GM19463 (cell line): ENCODE measurements at regions not wholly inside any gene's neighbourhood (a gene's known extent, or its start where the extent isn't known, plus 50 kb on each side); places are given as distances from the start of the nearest gene placed in this dataset.
A peak's percentile ranks its signal among the peaks of the same experiment; 100 is the strongest.
"Not testable (repeated sequence)": the region's sequence is repeated elsewhere in the genome, so short reads cannot be mapped to it uniquely, and the experiment has no call there.

Source experiments
- ATAC-seq: cut with Tn5 transposase; IDR thresholded peaks from one replicate; pipeline ENCODE4 v1.9.1; 2021; ENCODE audit warnings: mild to moderate bottlenecking, moderate library complexity; ENCODE audit not compliant: unreplicated experiment

DNA sequence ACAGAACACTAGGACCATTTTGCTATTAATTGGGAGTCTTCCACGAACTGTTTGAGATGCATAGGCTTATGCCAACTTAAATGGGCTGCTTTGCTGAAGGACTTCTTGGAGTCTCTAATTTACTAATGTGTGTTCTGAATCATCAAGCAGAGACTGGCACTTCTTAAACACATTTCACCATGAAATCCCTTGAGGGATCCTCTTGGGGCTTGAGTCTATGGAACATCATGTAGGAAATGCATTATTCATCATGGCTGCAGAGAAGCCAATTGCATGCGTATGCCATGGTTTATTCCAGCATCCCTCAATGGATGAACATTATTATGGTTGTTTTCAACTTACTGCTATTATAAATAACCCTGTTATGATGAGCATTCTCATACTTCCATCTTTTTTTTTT lies 73.4 kb downstream of the FGD2 start:
- ATAC-seq = no peak

GRCh38 chr6:37081042-37081607 lies 75.7 kb downstream of the FGD2 start:
- ATAC-seq = no peak

GRCh38 chr6:37082390-37083130 lies 77.1 kb downstream of the FGD2 start:
- no peak for ATAC-seq

DNA sequence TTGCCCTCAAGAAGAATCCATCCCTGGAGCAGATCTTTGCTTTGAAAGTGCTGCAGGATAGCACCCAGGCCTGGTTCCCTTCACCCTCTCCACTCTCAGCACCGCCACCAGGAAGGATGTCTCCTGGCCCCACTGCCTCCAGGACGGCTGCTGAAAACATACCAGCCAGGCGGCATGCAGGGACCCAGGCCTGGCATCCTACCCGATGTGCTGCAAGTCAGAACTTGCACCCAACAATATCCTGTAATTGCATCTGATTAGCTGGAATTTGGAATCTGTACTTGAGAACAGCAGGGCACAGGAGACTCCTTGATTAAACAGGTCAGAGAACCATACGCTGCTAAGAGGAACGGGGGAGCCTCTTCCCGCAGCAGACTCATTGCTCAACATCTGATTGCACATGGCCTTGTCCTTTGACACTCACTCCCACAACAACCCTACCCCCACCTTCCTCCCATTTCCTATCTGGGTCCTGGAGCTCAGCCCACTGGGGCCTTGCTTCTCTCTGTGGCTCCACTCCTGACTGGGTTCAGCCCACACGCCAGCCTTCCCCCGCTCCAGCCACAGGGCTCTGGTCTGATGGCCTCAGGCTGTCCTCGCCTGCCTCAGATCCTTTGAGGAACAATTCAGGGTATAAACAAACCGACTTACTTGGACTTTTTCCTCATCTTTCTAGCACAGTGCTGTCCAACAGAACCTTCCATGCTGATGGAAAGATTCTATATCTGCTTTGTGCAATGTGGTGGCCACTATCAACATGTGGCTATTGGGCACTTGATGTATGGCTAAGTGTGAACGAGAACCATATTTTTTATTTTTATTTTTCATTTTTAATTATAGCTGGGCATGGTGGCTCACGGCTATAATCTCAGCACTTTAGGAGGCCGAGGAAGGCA lies 78.0 kb downstream of the FGD2 start:
- no peak for ATAC-seq

GRCh38 chr6:37084665-37085064 lies 79.2 kb downstream of the FGD2 start:
- not testable (repeated sequence) for ATAC-seq

DNA sequence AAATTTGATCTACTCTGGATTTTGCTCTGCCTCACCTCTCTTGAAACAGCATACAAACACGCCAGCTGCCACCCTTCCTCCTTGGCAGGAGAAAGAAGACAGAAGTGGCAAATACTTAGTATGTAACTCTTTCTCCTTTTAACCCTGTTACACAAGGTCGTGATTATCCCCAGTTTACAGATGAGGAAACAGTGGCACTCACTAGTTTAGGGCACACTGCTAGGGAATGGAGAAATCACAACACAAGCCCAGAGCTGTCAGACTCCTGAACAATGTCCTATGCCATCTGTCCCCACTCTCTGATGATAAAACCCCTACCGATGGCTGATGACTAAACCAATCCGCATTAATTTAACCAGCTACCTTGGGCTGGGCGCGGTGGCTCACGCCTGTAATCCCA lies 79.7 kb downstream of the FGD2 start:
- ATAC-seq = no peak

- ATAC-seq = no peak
Measured at GRCh38 chr6:37088897-37089296, 81.1 kb upstream of the PIM1 start.

DNA sequence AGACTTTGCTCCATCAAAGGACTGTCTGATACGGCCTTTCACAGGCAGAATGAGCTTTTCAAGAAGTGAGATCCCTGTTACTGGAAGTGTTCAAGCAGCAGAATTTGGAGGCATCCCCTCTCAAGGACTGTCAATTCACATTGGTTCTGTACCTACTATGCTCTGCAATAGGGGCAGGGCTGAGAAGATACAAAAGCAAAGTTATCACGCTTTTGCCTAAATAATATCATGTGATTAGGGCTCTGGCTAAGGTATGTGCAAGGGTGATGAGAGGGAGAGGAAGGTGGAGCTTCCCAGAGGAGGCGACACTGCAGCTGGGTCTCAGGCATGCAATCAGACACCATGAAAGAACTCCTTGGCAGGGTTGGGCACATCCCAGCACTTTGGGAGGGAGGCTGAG lies 80.2 kb upstream of the PIM1 start:
- ATAC-seq = no peak

- ATAC-seq = not testable (repeated sequence)
Measured at GRCh38 chr6:37091104-37091503, 78.8 kb upstream of the PIM1 start.

GRCh38 chr6:37091586-37091985 lies 78.4 kb upstream of the PIM1 start:
- not testable (repeated sequence) for ATAC-seq

DNA sequence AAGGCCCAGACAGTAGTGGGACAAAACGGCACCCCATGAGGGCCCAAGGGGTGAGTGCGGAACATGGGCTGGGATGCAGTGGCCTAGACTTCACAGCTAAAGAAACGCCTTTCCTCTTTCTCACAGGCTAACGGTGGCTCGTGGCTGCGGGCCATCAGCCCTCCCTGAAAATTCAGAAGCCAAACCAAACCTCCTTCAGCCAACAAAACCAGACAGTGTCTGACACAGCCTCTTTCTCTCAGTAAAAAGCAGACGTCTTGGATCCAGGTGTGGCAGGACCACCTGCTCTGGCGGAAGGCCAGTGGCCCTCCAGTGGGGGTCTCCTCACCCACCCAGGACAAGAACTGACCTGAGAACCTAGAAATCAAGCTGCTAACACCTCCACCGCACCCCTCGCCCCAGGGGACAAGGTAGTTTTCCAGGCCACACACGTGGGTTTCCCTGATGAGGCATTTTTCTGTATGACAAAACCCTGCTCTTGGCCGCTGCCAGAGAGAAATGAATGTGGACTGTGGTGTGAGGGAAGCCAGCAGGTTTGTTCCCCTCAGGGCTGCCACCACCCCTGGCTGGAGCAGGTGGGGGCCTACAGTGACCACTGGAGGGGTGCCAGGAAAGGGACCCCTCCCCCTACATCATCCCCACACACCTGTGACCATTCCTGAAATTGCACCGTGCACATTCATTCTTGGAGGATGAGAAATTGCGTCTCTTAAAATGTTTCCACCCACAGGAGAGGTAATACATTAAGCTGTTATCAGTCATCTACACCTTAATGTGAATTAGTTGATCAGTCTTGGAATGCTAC lies 76.8 kb upstream of the PIM1 start:
- ATAC-seq = no peak

- ATAC-seq = no peak
Measured at GRCh38 chr6:37093728-37094069, 76.3 kb upstream of the PIM1 start.

- no peak for ATAC-seq
Measured at GRCh38 chr6:37095997-37096396, 74.0 kb upstream of the PIM1 start.

DNA sequence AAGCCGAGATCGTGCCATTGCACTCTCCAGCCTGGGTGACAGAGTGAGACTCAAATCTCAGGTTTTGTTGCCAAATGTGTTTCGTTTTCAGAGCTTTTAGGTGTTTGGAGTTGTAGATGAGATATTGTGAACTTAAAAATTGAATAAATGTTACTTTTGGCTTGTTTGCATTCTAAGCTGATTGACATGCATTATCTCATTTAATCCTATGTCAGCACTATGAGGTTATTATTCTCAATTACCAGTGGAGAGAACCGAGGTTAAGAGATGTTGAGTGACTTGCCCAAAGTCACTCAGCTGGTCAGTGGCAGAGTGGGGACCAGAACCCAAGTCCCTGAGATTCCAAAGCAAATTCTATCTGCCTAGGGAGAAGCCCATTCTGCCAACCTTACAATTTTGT lies 72.6 kb upstream of the PIM1 start:
- no peak for ATAC-seq

DNA sequence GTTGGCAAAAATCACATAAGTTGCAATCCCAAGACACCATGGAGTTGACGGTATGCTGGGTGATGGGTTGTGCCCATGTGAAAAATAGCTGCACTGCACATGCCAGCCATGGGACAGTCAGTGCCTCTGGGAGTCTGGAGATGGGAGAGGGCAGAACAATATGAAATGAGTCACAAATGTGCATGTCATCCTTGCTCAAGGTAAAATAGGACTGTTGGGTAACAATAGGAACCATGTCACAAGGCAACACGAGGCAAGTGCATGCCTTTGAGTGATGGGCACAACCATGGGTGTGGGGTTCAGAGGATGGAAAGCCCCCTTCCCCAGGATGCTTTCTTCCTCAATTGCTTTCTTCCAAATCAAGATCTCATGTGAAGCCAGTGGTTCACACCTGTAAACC lies 70.5 kb upstream of the PIM1 start:
- ATAC-seq = no peak

GRCh38 chr6:37100745-37101144 lies 69.2 kb upstream of the PIM1 start:
- no peak for ATAC-seq

- no peak for ATAC-seq
Measured at GRCh38 chr6:37101991-37102298, 68.0 kb upstream of the PIM1 start.

- ATAC-seq = peak; percentile 84
Measured at GRCh38 chr6:37102299-37103168, 67.4 kb upstream of the PIM1 start.

DNA sequence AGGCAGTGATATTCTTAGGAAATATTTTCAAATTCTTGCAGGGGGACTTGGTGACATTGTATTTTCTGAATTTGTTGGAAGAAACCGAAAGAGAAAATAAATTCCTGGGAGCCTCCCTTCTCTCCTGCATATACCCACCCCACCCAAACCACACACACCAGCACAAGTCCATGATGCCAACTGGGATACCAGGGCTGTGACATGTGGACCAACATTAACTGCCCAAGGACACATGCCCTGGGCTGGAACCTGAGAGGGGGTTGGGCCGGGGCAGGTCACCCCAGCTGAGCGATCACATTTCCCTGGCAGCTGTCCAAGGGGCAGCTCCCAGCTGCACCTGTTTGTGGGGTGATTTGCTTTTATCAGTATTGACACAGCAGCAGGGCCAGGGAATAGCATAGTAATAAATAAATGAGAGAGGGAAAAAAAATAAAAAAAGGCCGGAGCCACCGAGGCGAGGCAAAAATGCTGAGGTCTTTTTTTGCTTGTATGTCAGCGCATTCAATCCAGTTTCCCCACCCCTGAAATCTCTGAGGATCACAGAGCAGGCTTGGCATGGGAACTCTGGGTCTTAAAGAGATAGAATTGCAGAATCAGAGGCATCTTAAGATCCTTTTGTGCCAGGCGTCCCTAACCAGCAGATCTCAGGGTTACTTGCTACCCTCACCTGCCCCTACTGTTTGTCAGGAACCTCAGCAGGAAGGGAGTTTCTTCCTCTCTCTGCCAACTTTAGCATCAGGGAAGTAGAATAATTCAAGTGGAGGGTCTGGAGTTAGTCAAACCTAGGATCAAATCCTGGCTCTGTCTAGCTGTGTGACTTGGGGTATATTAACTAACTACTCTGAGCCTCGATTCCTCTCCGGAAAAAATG lies 66.5 kb upstream of the PIM1 start:
- no peak for ATAC-seq

GRCh38 chr6:37104824-37105147 lies 65.2 kb upstream of the PIM1 start:
- no peak for ATAC-seq
